HL-60 (cell line): ENCODE measurements at regions not wholly inside any gene's neighbourhood (a gene's known extent, or its start where the extent isn't known, plus 50 kb on each side); places are given as distances from the start of the nearest gene placed in this dataset.

ENCODE experiments used
- GABPA ChIP-seq: IDR thresholded peaks from 2 replicates; pipeline ENCODE4 v1.6.1; 2012; ENCODE audit warnings: low read depth
- TF ChIP-seq, protein P1 (sequence below): IDR thresholded peaks from one replicate; pipeline ENCODE4 v1.5.1; 2011; ENCODE audit warnings: low read length, control low read depth, inconsistent platforms; ENCODE audit not compliant: insufficient read depth

- TF ChIP-seq, protein P1, sequence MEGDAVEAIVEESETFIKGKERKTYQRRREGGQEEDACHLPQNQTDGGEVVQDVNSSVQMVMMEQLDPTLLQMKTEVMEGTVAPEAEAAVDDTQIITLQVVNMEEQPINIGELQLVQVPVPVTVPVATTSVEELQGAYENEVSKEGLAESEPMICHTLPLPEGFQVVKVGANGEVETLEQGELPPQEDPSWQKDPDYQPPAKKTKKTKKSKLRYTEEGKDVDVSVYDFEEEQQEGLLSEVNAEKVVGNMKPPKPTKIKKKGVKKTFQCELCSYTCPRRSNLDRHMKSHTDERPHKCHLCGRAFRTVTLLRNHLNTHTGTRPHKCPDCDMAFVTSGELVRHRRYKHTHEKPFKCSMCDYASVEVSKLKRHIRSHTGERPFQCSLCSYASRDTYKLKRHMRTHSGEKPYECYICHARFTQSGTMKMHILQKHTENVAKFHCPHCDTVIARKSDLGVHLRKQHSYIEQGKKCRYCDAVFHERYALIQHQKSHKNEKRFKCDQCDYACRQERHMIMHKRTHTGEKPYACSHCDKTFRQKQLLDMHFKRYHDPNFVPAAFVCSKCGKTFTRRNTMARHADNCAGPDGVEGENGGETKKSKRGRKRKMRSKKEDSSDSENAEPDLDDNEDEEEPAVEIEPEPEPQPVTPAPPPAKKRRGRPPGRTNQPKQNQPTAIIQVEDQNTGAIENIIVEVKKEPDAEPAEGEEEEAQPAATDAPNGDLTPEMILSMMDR: no peak
- TF ChIP-seq GABPA: no peak
Observed at GRCh38 chr2:221044781-221045180, 527.3 kb downstream of the EPHA4 start.
